GM18520 (cell line): ENCODE measurements at regions not wholly inside any gene's neighbourhood (a gene's known extent, or its start where the extent isn't known, plus 50 kb on each side); places are given as distances from the start of the nearest gene placed in this dataset.
"Not testable (repeated sequence)": the region's sequence is repeated elsewhere in the genome, so short reads cannot be mapped to it uniquely, and the experiment has no call there.

ENCODE experiments used
- ATAC-seq: cut with Tn5 transposase; IDR thresholded peaks from one replicate; pipeline ENCODE4 v1.9.1; 2021; ENCODE audit not compliant: unreplicated experiment

GRCh38 chr5:40453689-40454088, 226.0 kb upstream of the PTGER4 start:
- no peak for ATAC-seq

GRCh38 chr5:40452874-40453624, 226.7 kb upstream of the PTGER4 start:
- ATAC-seq = no peak

GRCh38 chr5:40447438-40447837, 232.3 kb upstream of the PTGER4 start:
- ATAC-seq = no peak

- ATAC-seq = no peak
Measured at GRCh38 chr5:40446910-40447309, 232.8 kb upstream of the PTGER4 start.

- no peak for ATAC-seq
Measured at GRCh38 chr5:40442346-40442745, 237.4 kb upstream of the PTGER4 start.

GRCh38 chr5:40441733-40442132, 238.0 kb upstream of the PTGER4 start:
- no peak for ATAC-seq

- no peak for ATAC-seq
Measured at GRCh38 chr5:40440746-40441145, 239.0 kb upstream of the PTGER4 start.

GRCh38 chr5:40439103-40439502, 240.6 kb upstream of the PTGER4 start:
- not testable (repeated sequence) for ATAC-seq

GRCh38 chr5:40438646-40439045, 241.1 kb upstream of the PTGER4 start:
- ATAC-seq = not testable (repeated sequence)

- peak; percentile 75 for ATAC-seq
Measured at GRCh38 chr5:40437452-40437861, 242.3 kb upstream of the PTGER4 start.

GRCh38 chr5:40436535-40437237, 243.0 kb upstream of the PTGER4 start:
- no peak for ATAC-seq

GRCh38 chr5:40435706-40436105, 244.0 kb upstream of the PTGER4 start:
- ATAC-seq = not testable (repeated sequence)

GRCh38 chr5:40432836-40433235, 246.9 kb upstream of the PTGER4 start:
- ATAC-seq = no peak

- no peak for ATAC-seq
Measured at GRCh38 chr5:40431734-40432133, 248.0 kb upstream of the PTGER4 start.

GRCh38 chr5:40430101-40430710, 249.5 kb upstream of the PTGER4 start:
- ATAC-seq = no peak

GRCh38 chr5:40429258-40430100, 250.2 kb upstream of the PTGER4 start:
- no peak for ATAC-seq

- no peak for ATAC-seq
Measured at GRCh38 chr5:40428815-40429214, 250.9 kb upstream of the PTGER4 start.

GRCh38 chr5:40428126-40428525, 251.6 kb upstream of the PTGER4 start:
- ATAC-seq = peak; percentile 83

- ATAC-seq = not testable (repeated sequence)
Measured at GRCh38 chr5:40417046-40417810, 262.5 kb upstream of the PTGER4 start.

- ATAC-seq = no peak
Measured at GRCh38 chr5:40416588-40416987, 263.1 kb upstream of the PTGER4 start.
